GM13976 (cell line): ENCODE measurements at regions not wholly inside any gene's neighbourhood (a gene's known extent, or its start where the extent isn't known, plus 50 kb on each side); places are given as distances from the start of the nearest gene placed in this dataset.

ENCODE experiments used
- DNase-seq: peaks from one replicate; pipeline ENCODE4 v3.0.0; 2012; ENCODE audit warnings: low spot score
- in situ Hi-C: fragments of 300-500 bp; cut with MboI; formaldehyde crosslinking; loops from one replicate; pipeline ENCODE4 v1.12.0; 2022; ENCODE audit warnings: low sequenced_read_pairs, mixed read lengths, inconsistent platforms; ENCODE audit not compliant: unreplicated experiment
- TF ChIP-seq, protein P1 (sequence below): IDR thresholded peaks from 2 replicates; pipeline ENCODE4 v1.5.1; 2012; ENCODE audit warnings: borderline replicate concordance, mild to moderate bottlenecking; ENCODE audit not compliant: insufficient read depth; ENCODE audit errors: extremely low read depth, missing control alignments, control extremely low read depth

DNA sequence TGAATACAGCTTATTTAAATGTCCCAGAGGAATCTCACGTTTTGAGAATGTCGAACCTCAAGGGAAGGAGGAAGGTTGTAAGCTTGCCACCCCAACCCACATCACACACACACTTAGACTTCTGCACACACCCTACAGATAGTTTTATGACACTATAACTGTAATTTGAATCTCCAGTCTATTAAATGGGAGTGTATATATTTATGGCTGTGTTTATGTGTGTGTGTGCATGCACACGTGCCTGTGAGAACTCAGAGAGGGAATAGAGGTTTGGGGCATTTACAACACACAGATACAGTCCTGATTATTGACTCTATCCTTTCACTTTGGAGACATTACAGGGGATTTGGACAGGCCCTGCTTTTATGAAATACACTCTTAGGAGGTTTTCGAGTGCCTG lies 171.5 kb upstream of the MAF start:
- no peak for DNase-seq
- TF ChIP-seq, protein P1, sequence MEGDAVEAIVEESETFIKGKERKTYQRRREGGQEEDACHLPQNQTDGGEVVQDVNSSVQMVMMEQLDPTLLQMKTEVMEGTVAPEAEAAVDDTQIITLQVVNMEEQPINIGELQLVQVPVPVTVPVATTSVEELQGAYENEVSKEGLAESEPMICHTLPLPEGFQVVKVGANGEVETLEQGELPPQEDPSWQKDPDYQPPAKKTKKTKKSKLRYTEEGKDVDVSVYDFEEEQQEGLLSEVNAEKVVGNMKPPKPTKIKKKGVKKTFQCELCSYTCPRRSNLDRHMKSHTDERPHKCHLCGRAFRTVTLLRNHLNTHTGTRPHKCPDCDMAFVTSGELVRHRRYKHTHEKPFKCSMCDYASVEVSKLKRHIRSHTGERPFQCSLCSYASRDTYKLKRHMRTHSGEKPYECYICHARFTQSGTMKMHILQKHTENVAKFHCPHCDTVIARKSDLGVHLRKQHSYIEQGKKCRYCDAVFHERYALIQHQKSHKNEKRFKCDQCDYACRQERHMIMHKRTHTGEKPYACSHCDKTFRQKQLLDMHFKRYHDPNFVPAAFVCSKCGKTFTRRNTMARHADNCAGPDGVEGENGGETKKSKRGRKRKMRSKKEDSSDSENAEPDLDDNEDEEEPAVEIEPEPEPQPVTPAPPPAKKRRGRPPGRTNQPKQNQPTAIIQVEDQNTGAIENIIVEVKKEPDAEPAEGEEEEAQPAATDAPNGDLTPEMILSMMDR, result no peak
- in situ Hi-C loops, result no loop called here

DNA sequence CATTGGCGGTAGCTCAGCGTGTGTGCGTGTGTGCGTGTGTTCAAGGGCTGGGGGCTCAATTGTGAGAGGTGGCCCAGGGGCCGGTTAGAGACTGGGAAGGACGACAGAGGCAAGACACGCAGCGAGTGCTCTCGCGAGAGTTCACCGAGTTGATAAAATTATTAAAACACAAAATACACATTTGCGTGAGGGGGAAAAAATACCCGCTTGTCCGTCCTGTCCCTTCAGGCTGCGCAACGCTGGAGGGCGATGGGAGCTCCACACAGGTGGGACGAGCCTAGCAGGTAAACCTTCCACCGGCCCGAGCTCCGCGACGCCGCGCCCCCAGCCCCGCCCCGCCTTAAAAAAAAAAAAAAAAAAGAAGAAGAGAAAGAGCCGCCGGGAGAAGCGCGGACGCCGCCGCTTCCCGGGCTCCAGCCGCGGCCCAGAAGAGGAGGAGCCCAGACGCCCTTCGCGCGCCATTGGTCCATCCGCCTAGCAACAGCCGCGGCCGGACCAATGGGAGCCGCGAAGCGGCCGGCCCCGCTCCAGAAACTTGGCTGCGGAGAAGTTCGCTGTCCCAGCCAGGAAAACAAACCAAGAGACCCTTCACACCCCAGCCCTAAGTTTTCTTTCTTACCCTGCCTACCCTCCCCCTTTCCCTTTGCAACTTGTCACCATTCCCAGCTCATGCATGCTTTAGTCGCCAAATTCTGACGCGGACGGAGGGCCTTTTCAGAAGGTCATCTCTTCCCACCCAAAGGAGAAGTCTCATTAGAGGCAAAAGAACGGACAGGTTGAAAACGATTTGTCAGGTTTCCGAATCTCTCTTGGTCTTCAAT lies 169.9 kb upstream of the MAF start:
- TF ChIP-seq, protein P1, result no peak
- in situ Hi-C loops, result no loop called here

DNA sequence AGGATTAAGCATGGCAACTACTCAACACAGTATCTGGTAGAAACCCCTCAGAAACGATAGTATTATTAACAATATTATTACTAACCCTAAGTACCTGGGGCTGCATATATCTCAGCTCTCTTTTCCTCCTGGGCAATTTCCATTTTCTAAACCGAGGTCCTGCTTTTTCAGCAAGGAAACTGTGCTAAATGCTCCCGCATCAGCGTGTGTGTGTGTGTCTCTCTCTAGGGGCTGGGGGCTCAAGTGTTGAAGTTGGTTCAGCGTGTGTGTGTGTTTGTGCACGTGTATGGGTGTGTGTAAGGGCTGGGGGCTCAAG lies 169.3 kb upstream of the MAF start:
- DNase-seq, result no peak
- in situ Hi-C loops, result no loop called here
- TF ChIP-seq, protein P1, result no peak

More for the DNA sequence above, 169.9 kb upstream of the MAF start:
- DNase-seq, result peak; percentile 91

DNA sequence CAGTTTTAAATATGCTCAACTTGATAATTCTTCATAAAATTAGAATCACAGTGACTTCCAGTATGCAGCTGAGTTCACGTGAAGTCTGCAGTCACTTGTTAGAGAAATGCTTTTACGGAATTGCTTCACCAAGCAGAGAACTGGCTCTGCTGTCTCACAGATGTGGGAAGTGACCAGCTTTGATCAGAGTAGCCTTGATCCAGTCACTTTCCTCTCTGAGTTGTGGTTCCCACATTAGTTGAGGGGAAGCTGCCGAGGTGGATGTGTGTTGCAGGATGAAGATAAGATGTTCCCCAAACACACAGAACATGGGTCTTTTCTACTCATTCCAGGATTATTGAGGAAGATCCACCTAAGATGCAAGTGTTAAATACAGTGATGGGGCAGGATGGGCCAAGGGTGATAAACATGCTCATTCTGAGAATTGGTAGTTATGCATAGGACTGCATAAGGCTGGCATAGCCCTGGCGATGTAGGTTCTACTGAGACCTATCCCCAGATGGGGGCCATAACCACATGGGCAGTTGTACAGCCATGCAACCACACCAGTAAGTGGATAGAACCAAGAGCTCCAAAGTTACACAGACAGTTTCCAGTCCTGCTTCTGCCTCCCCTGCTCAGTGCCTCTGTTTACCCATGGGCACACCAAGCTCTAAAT lies 168.9 kb upstream of the MAF start:
- no peak for DNase-seq
- in situ Hi-C loops, result no loop called here
- TF ChIP-seq, protein P1, result no peak

DNA sequence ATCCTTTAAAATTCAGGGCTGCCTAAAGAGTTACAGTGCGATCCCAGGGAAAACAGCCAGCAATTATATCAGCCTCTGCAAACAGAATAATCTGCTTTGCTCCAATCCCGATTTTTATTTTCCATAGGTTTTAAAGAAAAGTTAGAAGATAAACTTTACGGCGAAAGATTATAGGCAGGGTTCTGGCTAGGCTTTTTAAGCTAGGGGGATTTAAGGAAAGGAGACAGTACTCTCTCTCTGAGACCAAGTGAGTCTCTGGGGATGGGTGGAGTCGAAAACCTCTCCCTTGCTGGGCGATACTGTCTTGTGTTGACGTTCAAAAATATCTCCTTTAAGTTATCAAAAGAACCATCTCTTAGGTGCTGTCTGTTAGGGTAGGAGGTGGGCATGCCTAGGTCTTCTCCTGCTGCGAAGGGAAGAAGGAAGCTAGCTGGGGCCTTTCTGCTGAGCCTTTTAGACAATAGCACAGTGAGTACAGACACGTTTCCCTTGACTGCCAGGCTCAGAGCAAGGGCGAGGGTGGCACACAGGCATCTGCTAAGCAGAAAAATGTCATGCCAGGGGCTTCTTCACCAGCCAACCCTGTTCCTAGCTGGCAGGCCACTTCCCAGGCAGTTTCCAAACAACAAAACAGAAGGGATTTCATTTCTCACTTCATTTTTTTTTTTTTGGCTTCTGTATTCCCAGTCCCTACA lies 167.9 kb upstream of the MAF start:
- in situ Hi-C loops, result no loop called here
- TF ChIP-seq, protein P1, result no peak
- no peak for DNase-seq

DNA sequence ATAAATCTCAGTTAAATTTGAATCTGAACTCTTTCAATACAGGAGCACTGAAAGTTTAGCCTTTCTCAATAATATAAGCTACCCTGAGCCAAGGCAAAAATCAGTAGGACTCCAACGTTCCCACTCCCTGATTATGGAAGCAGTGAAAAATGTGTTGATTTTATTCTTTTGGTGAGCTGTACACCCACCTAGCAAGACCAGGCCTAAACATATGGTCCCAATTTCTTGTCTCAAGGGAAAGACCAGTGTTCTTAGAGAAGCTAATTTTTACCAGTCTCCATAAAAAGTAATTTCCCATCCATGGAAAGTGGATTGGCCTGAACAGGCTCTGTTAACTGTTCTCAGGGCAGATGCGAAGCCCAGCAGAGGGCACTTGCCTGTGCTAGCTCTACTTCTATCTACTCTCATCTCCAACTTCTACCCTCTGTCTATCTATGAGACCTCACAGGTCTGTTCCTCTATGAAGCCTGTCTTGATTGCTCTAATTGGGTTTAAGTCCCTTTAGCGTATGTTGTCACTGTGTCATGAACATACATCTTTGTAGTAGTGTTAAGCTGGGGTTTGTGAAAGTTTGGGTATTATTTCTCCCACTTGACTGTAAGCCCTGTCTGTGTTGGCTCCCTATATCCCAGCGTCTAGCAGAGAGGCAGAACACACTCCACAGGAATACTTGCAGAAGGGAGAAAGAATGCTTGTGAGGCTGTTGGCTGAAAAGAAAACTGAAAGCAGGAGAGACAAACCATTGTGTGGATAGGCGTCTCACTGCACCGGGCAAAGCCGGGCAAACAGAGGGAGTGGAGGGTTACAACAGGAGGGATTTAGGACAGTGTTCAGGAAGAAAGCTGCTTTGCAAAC lies 167.1 kb upstream of the MAF start:
- TF ChIP-seq, protein P1, result no peak
- in situ Hi-C loops, result no loop called here
- DNase-seq, result no peak
